Neuron (in vitro differentiated cells): ENCODE measurements at regions not wholly inside any gene's neighbourhood (a gene's known extent, or its start where the extent isn't known, plus 50 kb on each side); places are given as distances from the start of the nearest gene placed in this dataset.
"Not testable (repeated sequence)": the region's sequence is repeated elsewhere in the genome, so short reads cannot be mapped to it uniquely, and the experiment has no call there.

ENCODE experiments used
- H2AFZ ChIP-seq: one replicate; pipeline ENCODE4 v1.6.1; 2013; ENCODE audit warnings: low read depth, mild to moderate bottlenecking, inconsistent platforms, low read length, moderate library complexity
- H3K27me3 ChIP-seq: one replicate; pipeline ENCODE4 v1.6.1; 2013; ENCODE audit warnings: low read length; ENCODE audit not compliant: insufficient read depth
- H3K36me3 ChIP-seq: one replicate; pipeline ENCODE4 v1.6.1; 2013; ENCODE audit warnings: low read length; ENCODE audit not compliant: insufficient read depth
- H3K4me1 ChIP-seq: one replicate; pipeline ENCODE4 v1.6.1; 2013; ENCODE audit warnings: low read length; ENCODE audit not compliant: insufficient read depth
- H3K4me3 ChIP-seq: 2 replicates; pipeline ENCODE4 v1.5.1; 2013; ENCODE audit warnings: mild to moderate bottlenecking, low read length, moderate library complexity
- H3K9me3 ChIP-seq: one replicate; pipeline ENCODE4 v1.6.1; 2013; ENCODE audit warnings: low read length

DNA sequence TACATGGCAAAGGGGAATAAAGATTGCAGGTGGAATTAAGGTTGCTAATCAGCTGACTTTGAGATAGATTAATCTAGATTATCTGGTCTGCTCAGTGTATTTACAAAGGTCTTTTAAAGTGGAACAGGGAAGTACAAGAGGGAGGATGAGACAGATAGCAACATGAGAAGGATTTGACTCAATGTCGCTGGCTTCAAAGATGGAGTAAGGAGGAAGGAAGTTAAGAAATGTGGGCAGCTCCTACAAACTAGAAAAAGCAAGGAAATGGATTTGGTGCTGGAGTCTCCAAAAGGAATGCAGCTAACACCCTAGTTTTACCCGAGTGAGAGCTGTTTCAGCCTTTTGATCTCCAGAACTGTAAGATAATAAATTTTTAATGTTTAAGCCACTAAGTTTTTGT is 180.7 kb upstream of the TTC14 start:
- H3K4me1 ChIP-seq: peaks cover 10% of the 10 kb centered on the region
- no peaks in the 10 kb centered on the region for H3K9me3 ChIP-seq
- no peaks in the 10 kb centered on the region for H3K36me3 ChIP-seq
- H3K4me3 ChIP-seq: no peak overlapping the region
- H3K27me3 ChIP-seq: no peaks in the 10 kb centered on the region
- no peak overlapping the region for H2AFZ ChIP-seq

GRCh38 chr3:180421721-180422120 is 180.2 kb upstream of the TTC14 start:
- peaks cover 5% of the 10 kb centered on the region for H3K4me1 ChIP-seq
- no peaks in the 10 kb centered on the region for H3K27me3 ChIP-seq
- H3K36me3 ChIP-seq: no peaks in the 10 kb centered on the region
- no peak overlapping the region for H3K4me3 ChIP-seq
- no peak overlapping the region for H2AFZ ChIP-seq
- H3K9me3 ChIP-seq: no peaks in the 10 kb centered on the region

DNA sequence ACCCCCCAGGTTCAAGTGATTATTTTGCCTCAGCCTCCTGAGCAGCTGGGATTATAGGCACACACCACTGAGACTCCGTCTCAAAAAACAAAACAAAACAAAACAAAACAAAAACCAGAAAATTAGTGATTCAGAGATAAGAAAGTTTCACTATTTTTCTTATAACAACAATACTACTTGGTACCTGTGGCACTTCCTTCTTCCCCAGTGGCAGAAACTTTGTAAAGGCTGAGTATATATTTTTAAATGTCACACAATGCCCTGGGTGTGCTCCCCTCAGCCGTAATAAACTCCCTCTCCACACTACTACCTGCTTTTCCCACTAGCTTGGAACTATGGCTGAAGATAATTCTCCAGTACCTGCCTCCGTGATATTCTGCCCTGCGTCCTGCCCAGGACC is 177.7 kb upstream of the TTC14 start:
- H3K4me1 ChIP-seq, H3K9me3 ChIP-seq, H3K4me3 ChIP-seq, H2AFZ ChIP-seq, H3K36me3 ChIP-seq, H3K27me3 ChIP-seq: not testable (repeated sequence)

DNA sequence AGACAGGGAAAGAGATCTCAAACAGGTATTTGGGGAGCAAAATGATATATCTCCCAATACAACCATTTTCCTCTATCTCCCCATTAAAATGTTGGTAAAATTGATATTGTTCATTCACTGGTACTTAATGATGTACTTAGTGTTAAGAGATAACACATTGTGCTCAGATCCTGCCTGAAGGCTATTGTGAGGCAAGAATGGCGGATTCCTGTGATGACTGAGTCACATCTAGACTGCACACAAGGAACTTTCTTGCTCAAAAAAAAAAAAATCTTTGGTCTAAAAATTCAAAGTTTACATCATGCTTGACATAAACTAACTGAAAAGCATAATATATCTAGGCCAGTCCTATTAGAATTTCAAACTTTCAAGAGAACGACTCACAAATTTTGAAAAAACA is 171.1 kb upstream of the TTC14 start:
- no peak overlapping the region for H3K4me3 ChIP-seq
- no peak overlapping the region for H2AFZ ChIP-seq
- no peaks in the 10 kb centered on the region for H3K9me3 ChIP-seq
- no peaks in the 10 kb centered on the region for H3K27me3 ChIP-seq
- no peaks in the 10 kb centered on the region for H3K4me1 ChIP-seq
- H3K36me3 ChIP-seq: no peaks in the 10 kb centered on the region

DNA sequence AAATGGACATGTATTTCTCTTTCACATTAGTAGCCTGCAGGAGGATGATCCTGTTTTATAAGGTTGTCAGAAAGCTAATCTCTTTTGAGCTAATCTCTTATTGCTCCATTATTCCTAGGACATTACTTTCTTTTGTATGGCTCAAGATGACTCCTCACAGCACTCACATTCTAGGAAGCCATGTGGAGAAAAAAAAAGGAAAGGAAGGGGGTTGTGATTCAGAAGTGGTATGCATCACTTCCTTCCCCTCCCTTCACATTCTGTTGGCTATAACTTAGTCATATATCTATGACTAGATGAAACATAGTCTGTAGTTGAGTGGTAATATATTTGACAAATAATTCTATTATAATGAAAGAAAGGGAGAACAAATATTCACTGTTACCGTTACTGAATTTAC is 168.8 kb upstream of the TTC14 start:
- Histone ChIP-seq H3K36me3 (no peaks in the 10 kb centered on the region), H3K27me3 (no peaks in the 10 kb centered on the region), H2AFZ (no peak overlapping the region), H3K9me3 (no peaks in the 10 kb centered on the region), H3K4me3 (no peak overlapping the region), H3K4me1 (no peaks in the 10 kb centered on the region)

GRCh38 chr3:180447136-180447535 is 154.8 kb upstream of the TTC14 start:
- Histone ChIP-seq H3K4me3 (no peak overlapping the region), H3K27me3 (no peaks in the 10 kb centered on the region), H2AFZ (no peak overlapping the region), H3K4me1 (no peaks in the 10 kb centered on the region), H3K9me3 (no peaks in the 10 kb centered on the region), H3K36me3 (no peaks in the 10 kb centered on the region)

- H2AFZ ChIP-seq, H3K9me3 ChIP-seq, H3K4me3 ChIP-seq, H3K36me3 ChIP-seq, H3K27me3 ChIP-seq, H3K4me1 ChIP-seq: not testable (repeated sequence)
Observed at GRCh38 chr3:180448407-180448806, 153.6 kb upstream of the TTC14 start.

GRCh38 chr3:180457225-180457624 is 144.7 kb upstream of the TTC14 start:
- Histone ChIP-seq H3K4me1 (no peaks in the 10 kb centered on the region), H3K4me3 (no peak overlapping the region)

DNA sequence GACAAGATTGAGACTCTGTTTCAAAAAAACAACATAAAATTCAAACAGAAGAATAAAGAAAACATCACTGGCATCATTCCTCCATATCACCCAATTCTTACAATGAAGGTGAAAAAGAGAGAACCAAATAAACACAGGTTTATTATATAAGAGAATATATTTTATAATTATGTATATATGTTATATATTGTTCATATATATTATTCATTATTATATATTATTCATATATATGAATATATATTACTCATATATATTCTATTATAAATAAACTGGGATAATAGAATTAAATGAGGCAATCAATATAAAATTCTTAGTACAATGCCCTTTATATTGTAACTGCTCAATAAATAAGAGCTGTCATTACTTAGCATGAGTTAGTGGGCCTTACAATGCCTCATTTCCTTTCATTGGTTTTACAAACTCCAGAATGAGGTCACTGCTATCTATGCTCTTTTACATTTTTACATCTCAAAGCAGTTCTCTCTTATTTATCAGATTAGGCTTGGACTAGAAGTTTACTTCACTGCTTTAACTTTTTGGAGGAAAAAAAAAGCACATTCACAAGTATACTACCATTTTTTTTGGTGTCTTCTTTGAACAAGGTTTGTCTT is 135.5 kb upstream of the TTC14 start:
- Histone ChIP-seq H3K27me3 (no peaks in the 10 kb centered on the region), H3K4me3 (no peak overlapping the region), H3K36me3 (no peaks in the 10 kb centered on the region), H3K9me3 (no peaks in the 10 kb centered on the region), H2AFZ (no peak overlapping the region), H3K4me1 (no peaks in the 10 kb centered on the region)

More at GRCh38 chr3:180457225-180457624, 144.7 kb upstream of the TTC14 start:
- H3K27me3 ChIP-seq: peaks cover 3% of the 10 kb centered on the region
- no peaks in the 10 kb centered on the region for H3K9me3 ChIP-seq
- no peaks in the 10 kb centered on the region for H3K36me3 ChIP-seq
- H2AFZ ChIP-seq: no peak overlapping the region

DNA sequence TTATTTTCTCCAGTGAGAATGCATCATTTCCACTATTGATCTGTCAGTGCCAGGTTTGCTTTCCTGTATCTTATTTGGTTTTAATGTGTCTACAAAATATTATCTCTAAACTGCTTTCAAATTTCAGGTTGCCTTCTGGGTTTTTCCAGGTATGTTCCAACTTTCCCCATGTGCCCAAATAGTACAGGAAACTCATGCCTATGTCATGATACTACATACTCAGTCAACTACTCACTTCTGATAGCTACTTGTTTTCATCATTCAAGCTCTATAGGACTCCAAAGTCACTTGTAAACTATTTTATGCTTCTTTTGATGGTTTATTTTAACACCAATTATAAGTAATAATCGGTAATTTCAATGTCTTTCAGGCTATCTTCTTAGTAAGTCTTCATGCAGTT is 134.8 kb upstream of the TTC14 start:
- no peak overlapping the region for H3K4me3 ChIP-seq
- H2AFZ ChIP-seq: no peak overlapping the region

GRCh38 chr3:180469149-180469548 is 132.8 kb upstream of the TTC14 start:
- no peaks in the 10 kb centered on the region for H3K9me3 ChIP-seq
- H3K36me3 ChIP-seq: no peaks in the 10 kb centered on the region
- H3K27me3 ChIP-seq: no peaks in the 10 kb centered on the region
- H3K4me1 ChIP-seq: no peaks in the 10 kb centered on the region
- H2AFZ ChIP-seq: no peak overlapping the region
- H3K4me3 ChIP-seq: no peak overlapping the region

More for the DNA sequence above, 134.8 kb upstream of the TTC14 start:
- Histone ChIP-seq H3K36me3 (no peaks in the 10 kb centered on the region), H3K27me3 (no peaks in the 10 kb centered on the region), H3K4me1 (no peaks in the 10 kb centered on the region), H3K9me3 (no peaks in the 10 kb centered on the region)

- no peaks in the 10 kb centered on the region for H3K9me3 ChIP-seq
- no peaks in the 10 kb centered on the region for H3K27me3 ChIP-seq
- no peak overlapping the region for H3K4me3 ChIP-seq
- H2AFZ ChIP-seq: no peak overlapping the region
- H3K4me1 ChIP-seq: no peaks in the 10 kb centered on the region
- H3K36me3 ChIP-seq: no peaks in the 10 kb centered on the region
Observed at GRCh38 chr3:180478695-180479094, 123.3 kb upstream of the TTC14 start.

GRCh38 chr3:180492047-180492446 is 109.9 kb upstream of the TTC14 start:
- H2AFZ ChIP-seq: no peak overlapping the region
- no peaks in the 10 kb centered on the region for H3K9me3 ChIP-seq
- no peaks in the 10 kb centered on the region for H3K4me1 ChIP-seq
- H3K36me3 ChIP-seq: no peaks in the 10 kb centered on the region
- no peak overlapping the region for H3K4me3 ChIP-seq
- H3K27me3 ChIP-seq: no peaks in the 10 kb centered on the region

GRCh38 chr3:180496995-180497394 is 105.0 kb upstream of the TTC14 start:
- Histone ChIP-seq H3K27me3 (no peaks in the 10 kb centered on the region), H3K4me1 (no peaks in the 10 kb centered on the region), H3K4me3 (no peak overlapping the region), H2AFZ (no peak overlapping the region), H3K36me3 (no peaks in the 10 kb centered on the region), H3K9me3 (no peaks in the 10 kb centered on the region)
